ENCODE measurements at regions not wholly inside any gene's neighbourhood (a gene's known extent, or its start where the extent isn't known, plus 50 kb on each side); places are given as distances from the start of the nearest gene placed in this dataset.

DNA sequence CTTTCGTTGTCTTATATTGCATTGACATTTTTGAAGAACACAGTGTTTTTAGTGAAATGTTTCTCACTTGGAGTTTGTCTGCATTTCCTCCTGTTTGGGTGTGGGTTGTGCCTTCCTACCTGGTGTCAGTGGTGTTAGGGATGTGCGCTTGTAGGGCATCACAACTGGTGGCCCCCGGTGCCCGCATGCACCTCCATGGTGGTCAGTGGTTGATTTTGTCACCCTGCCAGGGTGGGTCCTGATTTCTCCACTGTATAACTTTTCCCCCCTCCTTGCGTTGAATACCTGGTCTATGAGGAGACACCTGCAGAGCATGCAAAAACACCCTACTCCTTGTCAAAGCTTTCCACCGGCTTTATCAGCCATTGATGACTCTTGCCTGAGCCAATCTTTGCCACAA is 132.9 kb downstream of the BARX1 start (continued):
- TF ChIP-seq, protein P1, sequence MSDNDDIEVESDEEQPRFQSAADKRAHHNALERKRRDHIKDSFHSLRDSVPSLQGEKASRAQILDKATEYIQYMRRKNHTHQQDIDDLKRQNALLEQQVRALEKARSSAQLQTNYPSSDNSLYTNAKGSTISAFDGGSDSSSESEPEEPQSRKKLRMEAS (IDR thresholded peaks at IDR 0.05; ENCODE audit: low read depth, low read length): no peak
- TF ChIP-seq KAT2A (conservative IDR thresholded peaks at IDR 0.05; ENCODE audit: control insufficient read depth, low read depth, low read length) (no peak), SMC3 (IDR thresholded peaks at IDR 0.05; ENCODE audit: borderline replicate concordance, low read length) (no peak), EP300 (IDR thresholded peaks at IDR 0.05; ENCODE audit: borderline replicate concordance in 1 of 2, control insufficient read depth in 1 of 2, low read depth in 2 of 2, low read length in 2 of 2) (no peak), BRCA1 (IDR thresholded peaks at IDR 0.05; ENCODE audit: low read depth, low read length) (no peak), TCF12 (IDR thresholded peaks at IDR 0.05; ENCODE audit: low read depth, low read length) (no peak), BACH1 (IDR thresholded peaks at IDR 0.05; ENCODE audit: borderline replicate concordance) (no peak), KDM1A (IDR thresholded peaks at IDR 0.05; ENCODE audit: borderline replicate concordance) (no peak)
- TF ChIP-seq, protein P2, sequence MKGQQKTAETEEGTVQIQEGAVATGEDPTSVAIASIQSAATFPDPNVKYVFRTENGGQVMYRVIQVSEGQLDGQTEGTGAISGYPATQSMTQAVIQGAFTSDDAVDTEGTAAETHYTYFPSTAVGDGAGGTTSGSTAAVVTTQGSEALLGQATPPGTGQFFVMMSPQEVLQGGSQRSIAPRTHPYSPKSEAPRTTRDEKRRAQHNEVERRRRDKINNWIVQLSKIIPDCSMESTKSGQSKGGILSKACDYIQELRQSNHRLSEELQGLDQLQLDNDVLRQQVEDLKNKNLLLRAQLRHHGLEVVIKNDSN (IDR thresholded peaks at IDR 0.05; ENCODE audit: borderline replicate concordance, extremely low read length, insufficient read depth, low read depth, low read length): no peak
- TF ChIP-seq, protein P3, sequence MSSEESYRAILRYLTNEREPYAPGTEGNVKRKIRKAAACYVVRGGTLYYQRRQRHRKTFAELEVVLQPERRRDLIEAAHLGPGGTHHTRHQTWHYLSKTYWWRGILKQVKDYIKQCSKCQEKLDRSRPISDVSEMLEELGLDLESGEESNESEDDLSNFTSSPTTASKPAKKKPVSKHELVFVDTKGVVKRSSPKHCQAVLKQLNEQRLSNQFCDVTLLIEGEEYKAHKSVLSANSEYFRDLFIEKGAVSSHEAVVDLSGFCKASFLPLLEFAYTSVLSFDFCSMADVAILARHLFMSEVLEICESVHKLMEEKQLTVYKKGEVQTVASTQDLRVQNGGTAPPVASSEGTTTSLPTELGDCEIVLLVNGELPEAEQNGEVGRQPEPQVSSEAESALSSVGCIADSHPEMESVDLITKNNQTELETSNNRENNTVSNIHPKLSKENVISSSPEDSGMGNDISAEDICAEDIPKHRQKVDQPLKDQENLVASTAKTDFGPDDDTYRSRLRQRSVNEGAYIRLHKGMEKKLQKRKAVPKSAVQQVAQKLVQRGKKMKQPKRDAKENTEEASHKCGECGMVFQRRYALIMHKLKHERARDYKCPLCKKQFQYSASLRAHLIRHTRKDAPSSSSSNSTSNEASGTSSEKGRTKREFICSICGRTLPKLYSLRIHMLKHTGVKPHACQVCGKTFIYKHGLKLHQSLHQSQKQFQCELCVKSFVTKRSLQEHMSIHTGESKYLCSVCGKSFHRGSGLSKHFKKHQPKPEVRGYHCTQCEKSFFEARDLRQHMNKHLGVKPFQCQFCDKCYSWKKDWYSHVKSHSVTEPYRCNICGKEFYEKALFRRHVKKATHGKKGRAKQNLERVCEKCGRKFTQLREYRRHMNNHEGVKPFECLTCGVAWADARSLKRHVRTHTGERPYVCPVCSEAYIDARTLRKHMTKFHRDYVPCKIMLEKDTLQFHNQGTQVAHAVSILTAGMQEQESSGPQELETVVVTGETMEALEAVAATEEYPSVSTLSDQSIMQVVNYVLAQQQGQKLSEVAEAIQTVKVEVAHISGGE (CRISPR knock-in tag; IDR thresholded peaks at IDR 0.05): no peak
- TF ChIP-seq, protein P4, sequence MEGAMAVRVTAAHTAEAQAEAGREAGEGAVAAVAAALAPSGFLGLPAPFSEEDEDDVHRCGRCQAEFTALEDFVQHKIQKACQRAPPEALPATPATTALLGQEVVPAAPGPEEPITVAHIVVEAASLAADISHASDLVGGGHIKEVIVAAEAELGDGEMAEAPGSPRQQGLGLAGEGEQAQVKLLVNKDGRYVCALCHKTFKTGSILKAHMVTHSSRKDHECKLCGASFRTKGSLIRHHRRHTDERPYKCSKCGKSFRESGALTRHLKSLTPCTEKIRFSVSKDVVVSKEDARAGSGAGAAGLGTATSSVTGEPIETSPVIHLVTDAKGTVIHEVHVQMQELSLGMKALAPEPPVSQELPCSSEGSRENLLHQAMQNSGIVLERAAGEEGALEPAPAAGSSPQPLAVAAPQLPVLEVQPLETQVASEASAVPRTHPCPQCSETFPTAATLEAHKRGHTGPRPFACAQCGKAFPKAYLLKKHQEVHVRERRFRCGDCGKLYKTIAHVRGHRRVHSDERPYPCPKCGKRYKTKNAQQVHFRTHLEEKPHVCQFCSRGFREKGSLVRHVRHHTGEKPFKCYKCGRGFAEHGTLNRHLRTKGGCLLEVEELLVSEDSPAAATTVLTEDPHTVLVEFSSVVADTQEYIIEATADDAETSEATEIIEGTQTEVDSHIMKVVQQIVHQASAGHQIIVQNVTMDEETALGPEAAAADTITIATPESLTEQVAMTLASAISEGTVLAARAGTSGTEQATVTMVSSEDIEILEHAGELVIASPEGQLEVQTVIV (IDR thresholded peaks at IDR 0.05; ENCODE audit: borderline replicate concordance, partially characterized antibody): no peak
- TF ChIP-seq, protein P5, sequence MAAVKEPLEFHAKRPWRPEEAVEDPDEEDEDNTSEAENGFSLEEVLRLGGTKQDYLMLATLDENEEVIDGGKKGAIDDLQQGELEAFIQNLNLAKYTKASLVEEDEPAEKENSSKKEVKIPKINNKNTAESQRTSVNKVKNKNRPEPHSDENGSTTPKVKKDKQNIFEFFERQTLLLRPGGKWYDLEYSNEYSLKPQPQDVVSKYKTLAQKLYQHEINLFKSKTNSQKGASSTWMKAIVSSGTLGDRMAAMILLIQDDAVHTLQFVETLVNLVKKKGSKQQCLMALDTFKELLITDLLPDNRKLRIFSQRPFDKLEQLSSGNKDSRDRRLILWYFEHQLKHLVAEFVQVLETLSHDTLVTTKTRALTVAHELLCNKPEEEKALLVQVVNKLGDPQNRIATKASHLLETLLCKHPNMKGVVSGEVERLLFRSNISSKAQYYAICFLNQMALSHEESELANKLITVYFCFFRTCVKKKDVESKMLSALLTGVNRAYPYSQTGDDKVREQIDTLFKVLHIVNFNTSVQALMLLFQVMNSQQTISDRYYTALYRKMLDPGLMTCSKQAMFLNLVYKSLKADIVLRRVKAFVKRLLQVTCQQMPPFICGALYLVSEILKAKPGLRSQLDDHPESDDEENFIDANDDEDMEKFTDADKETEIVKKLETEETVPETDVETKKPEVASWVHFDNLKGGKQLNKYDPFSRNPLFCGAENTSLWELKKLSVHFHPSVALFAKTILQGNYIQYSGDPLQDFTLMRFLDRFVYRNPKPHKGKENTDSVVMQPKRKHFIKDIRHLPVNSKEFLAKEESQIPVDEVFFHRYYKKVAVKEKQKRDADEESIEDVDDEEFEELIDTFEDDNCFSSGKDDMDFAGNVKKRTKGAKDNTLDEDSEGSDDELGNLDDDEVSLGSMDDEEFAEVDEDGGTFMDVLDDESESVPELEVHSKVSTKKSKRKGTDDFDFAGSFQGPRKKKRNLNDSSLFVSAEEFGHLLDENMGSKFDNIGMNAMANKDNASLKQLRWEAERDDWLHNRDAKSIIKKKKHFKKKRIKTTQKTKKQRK (IDR thresholded peaks at IDR 0.05; ENCODE audit: low read depth, low read length): no peak
- TF ChIP-seq, protein P6, sequence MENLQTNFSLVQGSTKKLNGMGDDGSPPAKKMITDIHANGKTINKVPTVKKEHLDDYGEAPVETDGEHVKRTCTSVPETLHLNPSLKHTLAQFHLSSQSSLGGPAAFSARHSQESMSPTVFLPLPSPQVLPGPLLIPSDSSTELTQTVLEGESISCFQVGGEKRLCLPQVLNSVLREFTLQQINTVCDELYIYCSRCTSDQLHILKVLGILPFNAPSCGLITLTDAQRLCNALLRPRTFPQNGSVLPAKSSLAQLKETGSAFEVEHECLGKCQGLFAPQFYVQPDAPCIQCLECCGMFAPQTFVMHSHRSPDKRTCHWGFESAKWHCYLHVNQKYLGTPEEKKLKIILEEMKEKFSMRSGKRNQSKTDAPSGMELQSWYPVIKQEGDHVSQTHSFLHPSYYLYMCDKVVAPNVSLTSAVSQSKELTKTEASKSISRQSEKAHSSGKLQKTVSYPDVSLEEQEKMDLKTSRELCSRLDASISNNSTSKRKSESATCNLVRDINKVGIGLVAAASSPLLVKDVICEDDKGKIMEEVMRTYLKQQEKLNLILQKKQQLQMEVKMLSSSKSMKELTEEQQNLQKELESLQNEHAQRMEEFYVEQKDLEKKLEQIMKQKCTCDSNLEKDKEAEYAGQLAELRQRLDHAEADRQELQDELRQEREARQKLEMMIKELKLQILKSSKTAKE (IDR thresholded peaks at IDR 0.05; ENCODE audit: low read depth, poor library complexity, severe bottlenecking): no peak
